GM23338 (cell line): ENCODE measurements at regions not wholly inside any gene's neighbourhood (a gene's known extent, or its start where the extent isn't known, plus 50 kb on each side); places are given as distances from the start of the nearest gene placed in this dataset.

Experiments used
- ATAC-seq: fragments of 200-7000 bp; cut with Tn5 transposase; 3 replicates; pipeline ENCODE4 v1.9.1; 2020
- DNase-seq: peaks from one replicate; pipeline ENCODE4 v3.0.0-alpha.2; 2015; ENCODE audit warnings: low spot score
- H2AFZ ChIP-seq: fragments of 200-600 bp; sonication (generic); 2 replicates; pipeline ENCODE4 v1.8.0; 2016; ENCODE audit warnings: antibody characterized with exemption, mild to moderate bottlenecking, moderate library complexity
- H3F3A ChIP-seq: fragments of 200-600 bp; sonication (generic); replicated peaks from 2 replicates; pipeline ENCODE4 v1.8.0; 2017; ENCODE audit warnings: antibody characterized with exemption, mixed run types, low read depth
- H3K27ac ChIP-seq: fragments of 200-600 bp; sonication (generic); 2 replicates; pipeline ENCODE4 v1.6.1; 2016; ENCODE audit warnings: low read depth
- H3K27me3 ChIP-seq: fragments of 200-600 bp; sonication (generic); 2 replicates; pipeline ENCODE4 v1.8.0; 2016; ENCODE audit warnings: mild to moderate bottlenecking, mixed run types, moderate library complexity; ENCODE audit not compliant: insufficient read depth
- H3K36me3 ChIP-seq: fragments of 200-600 bp; sonication (generic); 2 replicates; pipeline ENCODE4 v1.8.0; 2016; ENCODE audit warnings: mild to moderate bottlenecking; ENCODE audit not compliant: insufficient read depth
- H3K4me1 ChIP-seq: fragments of 200-600 bp; sonication (generic); 2 replicates; pipeline ENCODE4 v1.8.0; 2016; ENCODE audit warnings: mild to moderate bottlenecking, moderate library complexity; ENCODE audit not compliant: insufficient read depth
- H3K4me2 ChIP-seq: fragments of 200-600 bp; sonication (generic); 2 replicates; pipeline ENCODE4 v1.7.1; 2017; ENCODE audit warnings: mixed run types
- H3K4me3 ChIP-seq: fragments of 200-600 bp; sonication (generic); 2 replicates; pipeline ENCODE4 v1.6.1; 2016; ENCODE audit warnings: mixed run types
- H3K79me2 ChIP-seq: fragments of 200-600 bp; sonication (generic); replicated peaks from 2 replicates; pipeline ENCODE4 v1.8.0; 2017; ENCODE audit warnings: mild to moderate bottlenecking; ENCODE audit not compliant: insufficient read depth
- H3K9me2 ChIP-seq: fragments of 200-600 bp; sonication (generic); 2 replicates; pipeline ENCODE4 v1.8.0; 2017; ENCODE audit not compliant: insufficient read depth
- H4K20me1 ChIP-seq: fragments of 200-600 bp; sonication (generic); replicated peaks from 2 replicates; pipeline ENCODE4 v1.8.0; 2017; ENCODE audit warnings: mild to moderate bottlenecking; ENCODE audit not compliant: insufficient read depth
- H3K27ac Mint-ChIP-seq: 2 replicates; pipeline ENCODE4 v1.8.0; 2020; ENCODE audit warnings: inconsistent platforms, mild to moderate bottlenecking, moderate library complexity, mixed read lengths
- H3K27me3 Mint-ChIP-seq: 3 replicates; pipeline ENCODE4 v1.8.0; 2022; ENCODE audit warnings: low read depth, mild to moderate bottlenecking, moderate library complexity, mixed read lengths, inconsistent platforms; ENCODE audit not compliant: insufficient read depth, poor library complexity
- H3K36me3 Mint-ChIP-seq: 3 replicates; pipeline ENCODE4 v1.8.0; 2021; ENCODE audit warnings: low read depth, mild to moderate bottlenecking, inconsistent platforms, moderate library complexity, mixed read lengths
- H3K4me1 Mint-ChIP-seq: 3 replicates; pipeline ENCODE4 v1.8.0; 2020; ENCODE audit warnings: mild to moderate bottlenecking, inconsistent platforms, mixed read lengths
- H3K4me3 Mint-ChIP-seq: 3 replicates; pipeline ENCODE4 v1.8.0; 2021; ENCODE audit warnings: moderate library complexity, mild to moderate bottlenecking, inconsistent platforms, mixed read lengths
- H3K9me3 Mint-ChIP-seq: 3 replicates; pipeline ENCODE4 v1.8.0; 2020; ENCODE audit warnings: moderate library complexity, mild to moderate bottlenecking, inconsistent platforms, mixed read lengths
- CREB1 ChIP-seq: fragments of 250-450 bp; sonication (Bioruptor Pico); IDR thresholded peaks from 2 replicates; pipeline ENCODE4 v1.5.0; 2020; ENCODE audit warnings: low read depth, mild to moderate bottlenecking, moderate library complexity
- EZH2 ChIP-seq: fragments of 200-600 bp; sonication (generic); IDR thresholded peaks from one replicate; pipeline ENCODE4 v1.8.0; 2017; ENCODE audit warnings: antibody characterized with exemption, mild to moderate bottlenecking, low read depth; ENCODE audit not compliant: unreplicated experiment
- EZH2phosphoT487 ChIP-seq: fragments of 200-600 bp; sonication (generic); IDR thresholded peaks from one replicate; pipeline ENCODE4 v1.8.1; 2018; ENCODE audit warnings: antibody characterized with exemption; ENCODE audit not compliant: unreplicated experiment
- JUNB ChIP-seq: IDR thresholded peaks from one replicate; pipeline ENCODE4 v1.6.1; 2016; ENCODE audit warnings: antibody characterized with exemption; ENCODE audit not compliant: unreplicated experiment
- NANOG ChIP-seq: IDR thresholded peaks from 2 replicates; pipeline ENCODE4 v1.6.1; 2016; ENCODE audit warnings: antibody characterized with exemption, borderline replicate concordance
- STAT1 ChIP-seq: IDR thresholded peaks from one replicate; pipeline ENCODE4 v1.6.1; 2016; ENCODE audit warnings: antibody characterized with exemption; ENCODE audit not compliant: unreplicated experiment
- ZNF114 ChIP-seq: fragments of 250-450 bp; sonication (Bioruptor Pico); IDR thresholded peaks from 2 replicates; pipeline ENCODE4 v1.5.0; 2020; ENCODE audit warnings: mild to moderate bottlenecking, moderate library complexity
- ZNF331 ChIP-seq: fragments of 250-450 bp; sonication (Bioruptor Pico); IDR thresholded peaks from 2 replicates; pipeline ENCODE4 v1.5.0; 2020; ENCODE audit warnings: low read depth, mild to moderate bottlenecking, moderate library complexity
- TF ChIP-seq, protein P1 (sequence below), 2 experiments: fragments of 200-600 bp in 1 of 2; sonication (generic) in 1 of 2; conservative IDR thresholded peaks; 2 replicates each; pipeline versions ENCODE4 v1.5.1 to v1.6.1; 2016 to 2017; ENCODE audit warnings: antibody characterized with exemption in 2 of 2, low read depth in 2 of 2, mild to moderate bottlenecking in 2 of 2, moderate library complexity in 1 of 2
- TF ChIP-seq, protein P2 (sequence below): IDR thresholded peaks from 2 replicates; pipeline ENCODE4 v1.6.1; 2016; ENCODE audit warnings: antibody characterized with exemption
- TF ChIP-seq, protein P3 (sequence below): fragments of 250-450 bp; sonication (Bioruptor Pico); IDR thresholded peaks from 2 replicates; pipeline ENCODE4 v1.5.0; 2020; ENCODE audit warnings: mild to moderate bottlenecking, moderate library complexity
- TF ChIP-seq, protein P4 (sequence below): IDR thresholded peaks from one replicate; pipeline ENCODE4 v1.6.1; 2018; ENCODE audit warnings: antibody characterized with exemption; ENCODE audit not compliant: unreplicated experiment

DNA sequence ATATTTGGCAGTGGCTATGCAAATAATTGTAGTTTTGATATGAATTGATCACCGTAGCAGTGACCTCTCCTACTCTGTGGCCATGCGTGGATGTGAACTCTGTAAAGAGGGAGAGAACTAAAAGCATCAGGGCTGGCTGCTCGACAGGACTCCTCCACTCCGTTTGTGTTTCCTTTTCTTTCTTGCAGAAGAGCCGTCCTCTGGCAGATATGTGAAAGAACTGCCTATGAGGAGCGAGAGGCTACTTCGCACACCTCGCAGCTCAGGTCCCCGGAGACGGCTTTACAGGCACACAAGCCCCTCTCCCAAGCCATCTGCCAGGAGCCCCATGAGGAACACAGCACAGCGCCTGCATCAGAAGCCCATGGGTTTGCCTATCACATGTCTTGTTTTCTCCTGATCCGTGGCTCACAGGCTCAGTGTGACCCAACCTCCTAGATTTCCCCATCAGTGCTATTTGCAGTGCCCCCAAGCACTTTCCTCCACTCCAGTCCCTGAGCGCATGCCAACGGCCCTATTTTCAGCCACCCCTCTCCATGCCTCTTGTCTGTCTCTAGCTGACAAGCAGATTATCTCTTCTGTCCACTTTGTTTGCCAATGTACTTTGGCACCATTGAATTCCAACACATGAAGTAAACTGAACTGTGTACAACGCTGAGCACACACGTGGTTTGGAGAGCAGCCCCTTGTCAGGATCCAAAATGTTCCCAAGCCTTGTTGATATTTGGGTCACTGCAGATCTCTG, 164.3 kb upstream of the AKR1E2 start:
- H3K4me3 Mint-ChIP-seq = no peak overlapping the region

More for the DNA sequence above, 164.3 kb upstream of the AKR1E2 start:
- no peaks in the 10 kb centered on the region for H3K36me3 Mint-ChIP-seq
- no peak overlapping the region for H3K27ac Mint-ChIP-seq
- no peaks in the 10 kb centered on the region for H3K9me3 Mint-ChIP-seq
- no peaks in the 10 kb centered on the region for H3K79me2 ChIP-seq
- no peaks in the 10 kb centered on the region for H3K4me1 ChIP-seq
- DNase-seq = no peak
- H3K36me3 ChIP-seq = no peaks in the 10 kb centered on the region
- H3K27ac ChIP-seq = no peak overlapping the region
- H2AFZ ChIP-seq = peak overlapping the region; percentile 63; the same call in 1 of the 2 replicates
- H3K4me3 ChIP-seq = no peak overlapping the region
- no peaks in the 10 kb centered on the region for H3K27me3 ChIP-seq
- H3F3A ChIP-seq = no peaks in the 10 kb centered on the region
- H3K4me2 ChIP-seq = no peak overlapping the region
- H3K9me2 ChIP-seq = no peaks in the 10 kb centered on the region
- H3K27me3 Mint-ChIP-seq = peaks cover 1% of the 10 kb centered on the region
- no peak for TF ChIP-seq STAT1
- no peak for TF ChIP-seq CREB1 (CRISPR knock-in tag)
- no peak for TF ChIP-seq EZH2
- TF ChIP-seq EZH2phosphoT487 = no peak
- TF ChIP-seq, protein P1, sequence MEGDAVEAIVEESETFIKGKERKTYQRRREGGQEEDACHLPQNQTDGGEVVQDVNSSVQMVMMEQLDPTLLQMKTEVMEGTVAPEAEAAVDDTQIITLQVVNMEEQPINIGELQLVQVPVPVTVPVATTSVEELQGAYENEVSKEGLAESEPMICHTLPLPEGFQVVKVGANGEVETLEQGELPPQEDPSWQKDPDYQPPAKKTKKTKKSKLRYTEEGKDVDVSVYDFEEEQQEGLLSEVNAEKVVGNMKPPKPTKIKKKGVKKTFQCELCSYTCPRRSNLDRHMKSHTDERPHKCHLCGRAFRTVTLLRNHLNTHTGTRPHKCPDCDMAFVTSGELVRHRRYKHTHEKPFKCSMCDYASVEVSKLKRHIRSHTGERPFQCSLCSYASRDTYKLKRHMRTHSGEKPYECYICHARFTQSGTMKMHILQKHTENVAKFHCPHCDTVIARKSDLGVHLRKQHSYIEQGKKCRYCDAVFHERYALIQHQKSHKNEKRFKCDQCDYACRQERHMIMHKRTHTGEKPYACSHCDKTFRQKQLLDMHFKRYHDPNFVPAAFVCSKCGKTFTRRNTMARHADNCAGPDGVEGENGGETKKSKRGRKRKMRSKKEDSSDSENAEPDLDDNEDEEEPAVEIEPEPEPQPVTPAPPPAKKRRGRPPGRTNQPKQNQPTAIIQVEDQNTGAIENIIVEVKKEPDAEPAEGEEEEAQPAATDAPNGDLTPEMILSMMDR (conservative IDR thresholded peaks at IDR 0.05; ENCODE audit: low read depth in 2 of 2) = no peak
- TF ChIP-seq, protein P2, sequence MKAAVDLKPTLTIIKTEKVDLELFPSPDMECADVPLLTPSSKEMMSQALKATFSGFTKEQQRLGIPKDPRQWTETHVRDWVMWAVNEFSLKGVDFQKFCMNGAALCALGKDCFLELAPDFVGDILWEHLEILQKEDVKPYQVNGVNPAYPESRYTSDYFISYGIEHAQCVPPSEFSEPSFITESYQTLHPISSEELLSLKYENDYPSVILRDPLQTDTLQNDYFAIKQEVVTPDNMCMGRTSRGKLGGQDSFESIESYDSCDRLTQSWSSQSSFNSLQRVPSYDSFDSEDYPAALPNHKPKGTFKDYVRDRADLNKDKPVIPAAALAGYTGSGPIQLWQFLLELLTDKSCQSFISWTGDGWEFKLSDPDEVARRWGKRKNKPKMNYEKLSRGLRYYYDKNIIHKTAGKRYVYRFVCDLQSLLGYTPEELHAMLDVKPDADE = no peak
- no peak for TF ChIP-seq ZNF331
- TF ChIP-seq NANOG = no peak
- no peak for TF ChIP-seq JUNB
- TF ChIP-seq, protein P3, sequence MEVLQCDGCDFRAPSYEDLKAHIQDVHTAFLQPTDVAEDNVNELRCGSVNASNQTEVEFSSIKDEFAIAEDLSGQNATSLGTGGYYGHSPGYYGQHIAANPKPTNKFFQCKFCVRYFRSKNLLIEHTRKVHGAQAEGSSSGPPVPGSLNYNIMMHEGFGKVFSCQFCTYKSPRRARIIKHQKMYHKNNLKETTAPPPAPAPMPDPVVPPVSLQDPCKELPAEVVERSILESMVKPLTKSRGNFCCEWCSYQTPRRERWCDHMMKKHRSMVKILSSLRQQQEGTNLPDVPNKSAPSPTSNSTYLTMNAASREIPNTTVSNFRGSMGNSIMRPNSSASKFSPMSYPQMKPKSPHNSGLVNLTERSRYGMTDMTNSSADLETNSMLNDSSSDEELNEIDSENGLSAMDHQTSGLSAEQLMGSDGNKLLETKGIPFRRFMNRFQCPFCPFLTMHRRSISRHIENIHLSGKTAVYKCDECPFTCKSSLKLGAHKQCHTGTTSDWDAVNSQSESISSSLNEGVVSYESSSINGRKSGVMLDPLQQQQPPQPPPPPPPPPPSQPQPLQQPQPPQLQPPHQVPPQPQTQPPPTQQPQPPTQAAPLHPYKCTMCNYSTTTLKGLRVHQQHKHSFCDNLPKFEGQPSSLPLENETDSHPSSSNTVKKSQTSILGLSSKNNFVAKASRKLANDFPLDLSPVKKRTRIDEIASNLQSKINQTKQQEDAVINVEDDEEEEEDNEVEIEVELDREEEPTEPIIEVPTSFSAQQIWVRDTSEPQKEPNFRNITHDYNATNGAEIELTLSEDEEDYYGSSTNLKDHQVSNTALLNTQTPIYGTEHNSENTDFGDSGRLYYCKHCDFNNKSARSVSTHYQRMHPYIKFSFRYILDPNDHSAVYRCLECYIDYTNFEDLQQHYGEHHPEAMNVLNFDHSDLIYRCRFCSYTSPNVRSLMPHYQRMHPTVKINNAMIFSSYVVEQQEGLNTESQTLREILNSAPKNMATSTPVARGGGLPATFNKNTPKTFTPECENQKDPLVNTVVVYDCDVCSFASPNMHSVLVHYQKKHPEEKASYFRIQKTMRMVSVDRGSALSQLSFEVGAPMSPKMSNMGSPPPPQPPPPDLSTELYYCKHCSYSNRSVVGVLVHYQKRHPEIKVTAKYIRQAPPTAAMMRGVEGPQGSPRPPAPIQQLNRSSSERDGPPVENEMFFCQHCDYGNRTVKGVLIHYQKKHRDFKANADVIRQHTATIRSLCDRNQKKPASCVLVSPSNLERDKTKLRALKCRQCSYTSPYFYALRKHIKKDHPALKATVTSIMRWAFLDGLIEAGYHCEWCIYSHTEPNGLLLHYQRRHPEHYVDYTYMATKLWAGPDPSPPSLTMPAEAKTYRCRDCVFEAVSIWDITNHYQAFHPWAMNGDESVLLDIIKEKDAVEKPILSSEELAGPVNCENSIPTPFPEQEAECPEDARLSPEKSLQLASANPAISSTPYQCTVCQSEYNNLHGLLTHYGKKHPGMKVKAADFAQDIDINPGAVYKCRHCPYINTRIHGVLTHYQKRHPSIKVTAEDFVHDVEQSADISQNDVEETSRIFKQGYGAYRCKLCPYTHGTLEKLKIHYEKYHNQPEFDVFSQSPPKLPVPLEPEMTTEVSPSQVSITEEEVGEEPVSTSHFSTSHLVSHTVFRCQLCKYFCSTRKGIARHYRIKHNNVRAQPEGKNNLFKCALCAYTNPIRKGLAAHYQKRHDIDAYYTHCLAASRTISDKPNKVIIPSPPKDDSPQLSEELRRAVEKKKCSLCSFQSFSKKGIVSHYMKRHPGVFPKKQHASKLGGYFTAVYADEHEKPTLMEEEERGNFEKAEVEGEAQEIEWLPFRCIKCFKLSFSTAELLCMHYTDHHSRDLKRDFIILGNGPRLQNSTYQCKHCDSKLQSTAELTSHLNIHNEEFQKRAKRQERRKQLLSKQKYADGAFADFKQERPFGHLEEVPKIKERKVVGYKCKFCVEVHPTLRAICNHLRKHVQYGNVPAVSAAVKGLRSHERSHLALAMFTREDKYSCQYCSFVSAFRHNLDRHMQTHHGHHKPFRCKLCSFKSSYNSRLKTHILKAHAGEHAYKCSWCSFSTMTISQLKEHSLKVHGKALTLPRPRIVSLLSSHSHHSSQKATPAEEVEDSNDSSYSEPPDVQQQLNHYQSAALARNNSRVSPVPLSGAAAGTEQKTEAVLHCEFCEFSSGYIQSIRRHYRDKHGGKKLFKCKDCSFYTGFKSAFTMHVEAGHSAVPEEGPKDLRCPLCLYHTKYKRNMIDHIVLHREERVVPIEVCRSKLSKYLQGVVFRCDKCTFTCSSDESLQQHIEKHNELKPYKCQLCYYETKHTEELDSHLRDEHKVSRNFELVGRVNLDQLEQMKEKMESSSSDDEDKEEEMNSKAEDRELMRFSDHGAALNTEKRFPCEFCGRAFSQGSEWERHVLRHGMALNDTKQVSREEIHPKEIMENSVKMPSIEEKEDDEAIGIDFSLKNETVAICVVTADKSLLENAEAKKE (CRISPR knock-in tag) = no peak
- TF ChIP-seq, protein P4, sequence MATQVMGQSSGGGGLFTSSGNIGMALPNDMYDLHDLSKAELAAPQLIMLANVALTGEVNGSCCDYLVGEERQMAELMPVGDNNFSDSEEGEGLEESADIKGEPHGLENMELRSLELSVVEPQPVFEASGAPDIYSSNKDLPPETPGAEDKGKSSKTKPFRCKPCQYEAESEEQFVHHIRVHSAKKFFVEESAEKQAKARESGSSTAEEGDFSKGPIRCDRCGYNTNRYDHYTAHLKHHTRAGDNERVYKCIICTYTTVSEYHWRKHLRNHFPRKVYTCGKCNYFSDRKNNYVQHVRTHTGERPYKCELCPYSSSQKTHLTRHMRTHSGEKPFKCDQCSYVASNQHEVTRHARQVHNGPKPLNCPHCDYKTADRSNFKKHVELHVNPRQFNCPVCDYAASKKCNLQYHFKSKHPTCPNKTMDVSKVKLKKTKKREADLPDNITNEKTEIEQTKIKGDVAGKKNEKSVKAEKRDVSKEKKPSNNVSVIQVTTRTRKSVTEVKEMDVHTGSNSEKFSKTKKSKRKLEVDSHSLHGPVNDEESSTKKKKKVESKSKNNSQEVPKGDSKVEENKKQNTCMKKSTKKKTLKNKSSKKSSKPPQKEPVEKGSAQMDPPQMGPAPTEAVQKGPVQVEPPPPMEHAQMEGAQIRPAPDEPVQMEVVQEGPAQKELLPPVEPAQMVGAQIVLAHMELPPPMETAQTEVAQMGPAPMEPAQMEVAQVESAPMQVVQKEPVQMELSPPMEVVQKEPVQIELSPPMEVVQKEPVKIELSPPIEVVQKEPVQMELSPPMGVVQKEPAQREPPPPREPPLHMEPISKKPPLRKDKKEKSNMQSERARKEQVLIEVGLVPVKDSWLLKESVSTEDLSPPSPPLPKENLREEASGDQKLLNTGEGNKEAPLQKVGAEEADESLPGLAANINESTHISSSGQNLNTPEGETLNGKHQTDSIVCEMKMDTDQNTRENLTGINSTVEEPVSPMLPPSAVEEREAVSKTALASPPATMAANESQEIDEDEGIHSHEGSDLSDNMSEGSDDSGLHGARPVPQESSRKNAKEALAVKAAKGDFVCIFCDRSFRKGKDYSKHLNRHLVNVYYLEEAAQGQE = no peak
- no peak for TF ChIP-seq ZNF114 (CRISPR knock-in tag)
- no peaks in the 10 kb centered on the region for H3K4me1 Mint-ChIP-seq
- no peaks in the 10 kb centered on the region for H4K20me1 ChIP-seq
- ATAC-seq = no peak
